Memory B cell (primary cell): ENCODE measurements at regions not wholly inside any gene's neighbourhood (a gene's known extent, or its start where the extent isn't known, plus 50 kb on each side); places are given as distances from the start of the nearest gene placed in this dataset.
A peak's percentile ranks its signal among the peaks of the same experiment; 100 is the strongest.

ENCODE experiments used
- ATAC-seq: fragments of 150-1000 bp; cut with Tn5 transposase; 2 replicates; pipeline ENCODE4 v1.10.0; 2021; ENCODE audit warnings: low read depth, mild to moderate bottlenecking, moderate library complexity
- DNase-seq, 2 donors: peaks; one replicate each; pipeline ENCODE4 v3.0.0; 2022; ENCODE audit warnings: low spot score in 2 of 2
- H3K27ac Mint-ChIP-seq: one replicate; pipeline ENCODE4 v1.8.0; 2022; ENCODE audit warnings: mild to moderate bottlenecking, moderate library complexity, mixed read lengths
- H3K27me3 Mint-ChIP-seq: one replicate; pipeline ENCODE4 v1.8.0; 2022; ENCODE audit warnings: mixed read lengths
- H3K36me3 Mint-ChIP-seq: one replicate; pipeline ENCODE4 v1.8.0; 2022; ENCODE audit warnings: mild to moderate bottlenecking, mixed read lengths
- H3K4me1 Mint-ChIP-seq: one replicate; pipeline ENCODE4 v1.8.0; 2022; ENCODE audit warnings: mixed read lengths
- H3K4me3 Mint-ChIP-seq: one replicate; pipeline ENCODE4 v1.8.0; 2022; ENCODE audit warnings: mild to moderate bottlenecking, moderate library complexity, mixed read lengths
- H3K9me3 Mint-ChIP-seq: one replicate; pipeline ENCODE4 v1.8.0; 2022; ENCODE audit warnings: mixed read lengths

- DNase-seq (no peak), ATAC-seq (no peak)
- Mint-ChIP-seq H3K4me1 (no peaks in the 10 kb centered on the region), H3K4me3 (no peak overlapping the region), H3K27me3 (peaks cover 7% of the 10 kb centered on the region), H3K27ac (no peak overlapping the region), H3K9me3 (no peaks in the 10 kb centered on the region), H3K36me3 (no peaks in the 10 kb centered on the region)
Measured at GRCh38 chr15:62469478-62469873, 304.4 kb upstream of the C2CD4B start.

DNA sequence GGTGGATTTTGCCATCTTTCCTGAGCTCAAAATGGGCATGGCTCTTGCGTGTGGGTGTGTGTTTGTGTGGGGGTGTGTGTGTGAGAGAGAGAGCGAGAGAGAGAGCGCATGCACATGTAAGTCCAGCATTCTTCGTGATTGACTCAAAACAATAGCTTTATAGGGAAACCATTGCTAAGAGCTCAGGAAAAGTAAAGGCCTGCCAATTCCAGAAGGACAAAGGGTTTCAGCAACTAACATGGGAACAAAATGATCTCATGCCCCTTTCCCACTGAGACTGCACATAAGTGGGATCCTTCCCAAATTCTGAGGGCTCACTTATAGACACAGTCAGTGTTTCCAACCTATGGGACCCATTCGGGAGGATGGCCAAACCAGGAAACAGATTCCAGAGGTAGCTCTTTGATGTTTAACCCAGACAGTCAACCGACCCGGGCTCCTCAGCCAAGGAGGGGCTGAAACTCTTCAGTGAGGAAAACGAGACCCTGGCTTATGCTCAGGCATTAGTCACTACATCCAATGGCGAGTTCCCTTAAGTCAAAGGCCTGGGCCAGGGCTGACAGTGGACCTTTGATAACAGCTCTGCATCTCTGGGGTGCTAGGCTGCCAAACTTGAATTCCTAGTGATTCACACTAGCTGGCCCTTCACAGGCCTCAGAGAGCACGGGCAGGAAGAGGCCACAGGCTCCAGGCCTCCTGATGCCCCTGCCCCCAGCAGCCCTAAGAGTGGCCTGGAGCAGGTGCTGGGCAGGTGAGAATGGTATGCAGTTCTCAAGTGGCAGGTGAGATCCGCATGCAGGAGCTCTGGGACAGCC lies 305.0 kb upstream of the C2CD4B start:
- Mint-ChIP-seq H3K4me3 (no peak overlapping the region), H3K27ac (no peak overlapping the region), H3K27me3 (peaks cover 7% of the 10 kb centered on the region), H3K9me3 (no peaks in the 10 kb centered on the region), H3K36me3 (no peaks in the 10 kb centered on the region), H3K4me1 (no peaks in the 10 kb centered on the region)
- ATAC-seq, result no peak
- DNase-seq, result no peak

- no peaks in the 10 kb centered on the region for H3K4me1 Mint-ChIP-seq
- DNase-seq, result no peak
- H3K4me3 Mint-ChIP-seq, result no peak overlapping the region
- H3K27me3 Mint-ChIP-seq, result peaks cover 5% of the 10 kb centered on the region
- no peak overlapping the region for H3K27ac Mint-ChIP-seq
- H3K9me3 Mint-ChIP-seq, result no peaks in the 10 kb centered on the region
- ATAC-seq, result no peak
- no peaks in the 10 kb centered on the region for H3K36me3 Mint-ChIP-seq
Measured at GRCh38 chr15:62472616-62473299, 307.7 kb upstream of the C2CD4B start.

GRCh38 chr15:62474021-62474770 lies 309.1 kb upstream of the C2CD4B start:
- H3K36me3 Mint-ChIP-seq, result no peaks in the 10 kb centered on the region
- no peak for DNase-seq
- ATAC-seq, result no peak
- no peak overlapping the region for H3K27ac Mint-ChIP-seq
- H3K4me3 Mint-ChIP-seq, result no peak overlapping the region
- no peaks in the 10 kb centered on the region for H3K9me3 Mint-ChIP-seq
- peaks cover 7% of the 10 kb centered on the region for H3K27me3 Mint-ChIP-seq
- no peaks in the 10 kb centered on the region for H3K4me1 Mint-ChIP-seq

DNA sequence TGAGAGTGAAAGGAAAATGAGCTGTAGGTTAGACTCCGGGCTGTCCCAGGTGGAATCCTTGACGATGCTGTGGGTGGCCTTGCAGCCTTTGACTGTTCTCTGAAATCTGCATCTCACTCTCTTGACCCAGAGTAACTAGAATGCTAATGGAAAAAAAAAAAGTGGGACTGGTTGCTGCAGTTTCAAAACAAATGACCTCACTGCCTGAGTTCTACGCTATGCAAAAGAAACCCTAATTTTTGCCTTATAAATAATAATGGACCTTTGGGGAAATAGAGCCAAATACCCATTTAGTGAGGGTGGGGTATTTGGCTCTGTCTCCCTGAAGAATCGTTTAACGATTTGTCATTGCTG lies 309.7 kb upstream of the C2CD4B start:
- Mint-ChIP-seq H3K27me3 (peaks cover 6% of the 10 kb centered on the region), H3K4me3 (no peak overlapping the region), H3K36me3 (no peaks in the 10 kb centered on the region), H3K27ac (no peak overlapping the region), H3K4me1 (no peaks in the 10 kb centered on the region), H3K9me3 (no peaks in the 10 kb centered on the region)
- ATAC-seq (no peak), DNase-seq (no peak)

DNA sequence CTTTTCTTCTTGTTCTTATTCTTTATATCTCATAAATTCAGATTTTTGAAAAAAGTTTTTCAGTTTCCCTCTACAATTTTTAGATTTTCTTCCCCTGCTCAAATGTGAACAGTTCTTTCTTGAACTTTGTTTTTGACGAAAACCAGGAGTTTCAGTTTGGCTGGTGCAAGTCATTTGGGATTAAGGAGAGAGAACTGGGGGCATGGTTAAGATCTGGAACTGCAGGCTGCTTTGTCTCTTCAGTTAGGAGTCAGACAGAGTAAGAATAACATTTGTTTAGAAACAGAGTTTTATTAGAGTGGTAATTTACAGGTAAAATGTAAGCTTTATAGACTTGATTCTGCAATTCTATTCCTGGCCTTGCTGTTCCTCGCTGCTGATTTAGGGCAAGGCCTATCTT lies 310.5 kb upstream of the C2CD4B start:
- Mint-ChIP-seq H3K27ac (no peak overlapping the region), H3K27me3 (peaks cover 5% of the 10 kb centered on the region), H3K9me3 (no peaks in the 10 kb centered on the region), H3K36me3 (no peaks in the 10 kb centered on the region), H3K4me3 (no peak overlapping the region), H3K4me1 (no peaks in the 10 kb centered on the region)
- ATAC-seq, result no peak
- no peak for DNase-seq

- H3K4me3 Mint-ChIP-seq, result no peak overlapping the region
- H3K9me3 Mint-ChIP-seq, result no peaks in the 10 kb centered on the region
- H3K27ac Mint-ChIP-seq, result no peak overlapping the region
- no peaks in the 10 kb centered on the region for H3K36me3 Mint-ChIP-seq
- peaks cover 5% of the 10 kb centered on the region for H3K27me3 Mint-ChIP-seq
- ATAC-seq, result no peak
- H3K4me1 Mint-ChIP-seq, result no peaks in the 10 kb centered on the region
- no peak for DNase-seq
Measured at GRCh38 chr15:62476163-62476562, 311.1 kb upstream of the C2CD4B start.

- ATAC-seq, result no peak
- H3K4me3 Mint-ChIP-seq, result no peak overlapping the region
- no peaks in the 10 kb centered on the region for H3K36me3 Mint-ChIP-seq
- DNase-seq, result no peak
- H3K27me3 Mint-ChIP-seq, result peaks cover 4% of the 10 kb centered on the region
- H3K4me1 Mint-ChIP-seq, result peaks cover 3% of the 10 kb centered on the region
- no peak overlapping the region for H3K27ac Mint-ChIP-seq
- H3K9me3 Mint-ChIP-seq, result no peaks in the 10 kb centered on the region
Measured at GRCh38 chr15:62477929-62478328, 312.8 kb upstream of the C2CD4B start.

- Mint-ChIP-seq H3K27me3 (peaks cover 9% of the 10 kb centered on the region), H3K36me3 (no peaks in the 10 kb centered on the region), H3K4me1 (peaks cover 3% of the 10 kb centered on the region), H3K9me3 (no peaks in the 10 kb centered on the region), H3K4me3 (no peak overlapping the region), H3K27ac (no peak overlapping the region)
- ATAC-seq (peak; percentile 35), DNase-seq (no peak)
Measured at GRCh38 chr15:62482785-62483429, 317.8 kb upstream of the C2CD4B start.

DNA sequence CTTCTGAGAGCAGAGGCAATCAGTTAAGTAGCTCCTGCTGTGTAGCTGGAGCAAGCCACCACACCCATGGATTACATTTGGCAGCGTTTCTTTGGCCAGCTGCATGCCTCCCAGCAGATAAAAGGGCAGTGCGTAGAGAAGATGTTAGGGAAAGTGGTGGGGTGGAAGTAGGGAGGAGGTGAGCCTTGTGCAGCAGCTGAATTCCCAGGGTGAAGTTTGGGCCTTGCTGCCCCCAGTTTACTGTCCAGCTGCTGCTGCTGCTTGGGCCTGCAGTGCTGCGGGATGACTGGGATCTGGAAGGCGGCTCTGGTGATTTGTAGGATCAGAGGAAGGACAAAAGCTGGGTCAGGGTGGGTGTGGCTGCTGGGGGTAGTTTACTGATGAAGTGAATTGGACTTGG lies 318.7 kb upstream of the C2CD4B start:
- no peaks in the 10 kb centered on the region for H3K9me3 Mint-ChIP-seq
- H3K27ac Mint-ChIP-seq, result no peak overlapping the region
- no peak for ATAC-seq

GRCh38 chr15:62485170-62485720 lies 320.2 kb upstream of the C2CD4B start:
- ATAC-seq, result no peak
- H3K27ac Mint-ChIP-seq, result no peak overlapping the region
- H3K4me1 Mint-ChIP-seq, result peaks cover 3% of the 10 kb centered on the region
- H3K4me3 Mint-ChIP-seq, result no peak overlapping the region
- H3K27me3 Mint-ChIP-seq, result peaks cover 8% of the 10 kb centered on the region
- no peak for DNase-seq
- no peaks in the 10 kb centered on the region for H3K9me3 Mint-ChIP-seq
- H3K36me3 Mint-ChIP-seq, result no peaks in the 10 kb centered on the region

More for the DNA sequence above, 318.7 kb upstream of the C2CD4B start:
- DNase-seq, result no peak
- Mint-ChIP-seq H3K4me3 (no peak overlapping the region), H3K4me1 (peaks cover 3% of the 10 kb centered on the region), H3K36me3 (no peaks in the 10 kb centered on the region), H3K27me3 (peaks cover 7% of the 10 kb centered on the region)

DNA sequence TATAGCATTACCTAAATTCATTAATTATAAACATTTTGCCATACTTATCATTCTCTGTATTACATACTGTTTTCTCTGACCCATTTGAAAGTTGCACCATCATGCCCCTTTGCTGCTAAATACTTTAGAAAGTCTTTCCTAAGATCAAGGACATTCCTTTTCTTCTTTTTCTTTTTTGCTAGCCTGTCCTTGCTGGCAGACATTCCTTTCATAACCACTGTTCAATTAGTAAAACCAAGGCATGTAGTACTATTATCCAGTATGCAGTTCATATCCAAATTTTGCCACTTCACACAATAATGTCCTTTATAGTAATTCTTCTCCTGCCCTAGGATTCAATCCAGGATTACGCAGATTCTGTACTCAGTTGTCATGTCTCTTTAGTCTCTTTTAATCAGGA lies 321.0 kb upstream of the C2CD4B start:
- Mint-ChIP-seq H3K27me3 (peaks cover 8% of the 10 kb centered on the region), H3K36me3 (no peaks in the 10 kb centered on the region), H3K4me1 (peaks cover 3% of the 10 kb centered on the region), H3K9me3 (no peaks in the 10 kb centered on the region), H3K4me3 (no peak overlapping the region), H3K27ac (no peak overlapping the region)
- no peak for DNase-seq
- no peak for ATAC-seq

DNA sequence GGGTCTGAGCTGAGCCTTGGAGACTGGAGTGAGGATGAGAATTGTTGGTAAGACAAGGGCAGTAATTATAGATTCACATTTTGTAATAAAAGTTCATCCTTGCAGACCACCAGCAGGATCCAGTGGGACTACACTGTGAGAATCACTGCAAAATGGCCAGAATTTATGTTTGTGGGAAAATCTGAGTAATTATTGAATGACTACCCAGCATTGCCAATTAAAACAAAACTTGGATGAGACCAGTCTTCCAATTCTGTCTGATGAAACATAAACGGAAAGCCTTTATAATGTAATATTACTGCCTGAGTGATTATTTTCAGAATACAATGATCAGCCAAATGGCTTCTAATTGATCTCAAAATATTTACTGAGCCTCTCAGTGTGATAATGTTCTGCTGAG lies 323.3 kb upstream of the C2CD4B start:
- ATAC-seq, result no peak
- Mint-ChIP-seq H3K27ac (no peak overlapping the region), H3K9me3 (no peaks in the 10 kb centered on the region), H3K27me3 (peaks cover 5% of the 10 kb centered on the region), H3K4me3 (no peak overlapping the region), H3K4me1 (no peaks in the 10 kb centered on the region), H3K36me3 (no peaks in the 10 kb centered on the region)
- no peak for DNase-seq

- no peak for ATAC-seq
Measured at GRCh38 chr15:62491642-62492041, 326.6 kb upstream of the C2CD4B start.

More at GRCh38 chr15:62491642-62492041, 326.6 kb upstream of the C2CD4B start:
- no peak for DNase-seq
- H3K9me3 Mint-ChIP-seq, result no peaks in the 10 kb centered on the region
- no peaks in the 10 kb centered on the region for H3K4me1 Mint-ChIP-seq
- no peaks in the 10 kb centered on the region for H3K36me3 Mint-ChIP-seq
- no peak overlapping the region for H3K27ac Mint-ChIP-seq
- peaks cover 1% of the 10 kb centered on the region for H3K27me3 Mint-ChIP-seq
- no peak overlapping the region for H3K4me3 Mint-ChIP-seq
